ENCODE measurements at regions not wholly inside any gene's neighbourhood (a gene's known extent, or its start where the extent isn't known, plus 50 kb on each side); places are given as distances from the start of the nearest gene placed in this dataset.

GRCh38 chr2:192854031-192854430 is 659.3 kb upstream of the TMEFF2 start:
- no peak for DNase-seq (ENCODE audit: low read depth)
- H3K4me3 ChIP-seq (ENCODE audit: low read depth, low read length), result no peak overlapping the region
- no peak for TF ChIP-seq CTCF (IDR thresholded peaks at IDR 0.05; ENCODE audit: insufficient read depth, low read length)

- TF ChIP-seq CTCF (IDR thresholded peaks at IDR 0.05; ENCODE audit: insufficient read depth, low read length), result no peak
- no peak overlapping the region for H3K4me3 ChIP-seq (ENCODE audit: low read depth, low read length)
- no peak for DNase-seq (ENCODE audit: low read depth)
Measured at GRCh38 chr2:192828947-192829346, 634.2 kb upstream of the TMEFF2 start.

- H3K4me3 ChIP-seq (ENCODE audit: low read depth, low read length), result no peak overlapping the region
- no peak for DNase-seq (ENCODE audit: low read depth)
- TF ChIP-seq CTCF (IDR thresholded peaks at IDR 0.05; ENCODE audit: insufficient read depth, low read length), result no peak
Measured at GRCh38 chr2:192828175-192828574, 633.4 kb upstream of the TMEFF2 start.

GRCh38 chr2:192827735-192828134 is 633.0 kb upstream of the TMEFF2 start:
- no peak for TF ChIP-seq CTCF (IDR thresholded peaks at IDR 0.05; ENCODE audit: insufficient read depth, low read length)
- no peak overlapping the region for H3K4me3 ChIP-seq (ENCODE audit: low read depth, low read length)
- no peak for DNase-seq (ENCODE audit: low read depth)

- no peak for DNase-seq (ENCODE audit: low read depth)
- no peak for TF ChIP-seq CTCF (IDR thresholded peaks at IDR 0.05; ENCODE audit: insufficient read depth, low read length)
Measured at GRCh38 chr2:192814376-192814775, 619.6 kb upstream of the TMEFF2 start.

GRCh38 chr2:192813341-192813740 is 618.6 kb upstream of the TMEFF2 start:
- DNase-seq (ENCODE audit: low read depth), result no peak
- TF ChIP-seq CTCF (IDR thresholded peaks at IDR 0.05; ENCODE audit: insufficient read depth, low read length), result no peak
- H3K4me3 ChIP-seq (ENCODE audit: low read depth, low read length), result no peak overlapping the region

More at GRCh38 chr2:192814376-192814775, 619.6 kb upstream of the TMEFF2 start:
- no peak overlapping the region for H3K4me3 ChIP-seq (ENCODE audit: low read depth, low read length)

GRCh38 chr2:192809173-192809572 is 614.4 kb upstream of the TMEFF2 start:
- TF ChIP-seq CTCF (IDR thresholded peaks at IDR 0.05; ENCODE audit: insufficient read depth, low read length), result no peak
- no peak for DNase-seq (ENCODE audit: low read depth)
- no peak overlapping the region for H3K4me3 ChIP-seq (ENCODE audit: low read depth, low read length)

All from fibroblast of the aortic adventitia (primary cell).